GM19467 (cell line): ENCODE measurements at regions not wholly inside any gene's neighbourhood (a gene's known extent, or its start where the extent isn't known, plus 50 kb on each side); places are given as distances from the start of the nearest gene placed in this dataset.

Source experiments
- ATAC-seq: cut with Tn5 transposase; IDR thresholded peaks from one replicate; pipeline ENCODE4 v1.9.1; 2021; ENCODE audit warnings: mild to moderate bottlenecking, moderate library complexity; ENCODE audit not compliant: unreplicated experiment

DNA sequence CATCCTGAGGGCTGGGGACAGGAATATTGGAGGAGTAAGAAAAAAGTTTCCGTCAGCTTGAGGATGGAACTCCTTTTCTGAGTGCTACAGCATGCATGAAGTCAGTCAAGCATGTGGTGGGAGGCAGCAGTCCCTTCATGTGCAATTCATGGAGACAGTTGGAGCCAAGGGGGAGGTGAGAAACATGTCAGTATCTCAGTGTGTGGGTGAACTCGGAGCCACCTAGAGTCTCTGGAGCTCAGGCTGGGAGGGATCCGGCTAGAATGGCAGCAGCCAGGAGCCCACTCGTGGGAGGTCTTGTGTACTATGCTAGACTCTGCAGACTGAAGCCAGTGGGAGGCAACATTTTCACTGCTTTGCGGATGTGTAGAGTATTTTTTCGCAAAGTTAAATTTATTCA, 60.3 kb downstream of the AVPR1A start:
- no peak for ATAC-seq

DNA sequence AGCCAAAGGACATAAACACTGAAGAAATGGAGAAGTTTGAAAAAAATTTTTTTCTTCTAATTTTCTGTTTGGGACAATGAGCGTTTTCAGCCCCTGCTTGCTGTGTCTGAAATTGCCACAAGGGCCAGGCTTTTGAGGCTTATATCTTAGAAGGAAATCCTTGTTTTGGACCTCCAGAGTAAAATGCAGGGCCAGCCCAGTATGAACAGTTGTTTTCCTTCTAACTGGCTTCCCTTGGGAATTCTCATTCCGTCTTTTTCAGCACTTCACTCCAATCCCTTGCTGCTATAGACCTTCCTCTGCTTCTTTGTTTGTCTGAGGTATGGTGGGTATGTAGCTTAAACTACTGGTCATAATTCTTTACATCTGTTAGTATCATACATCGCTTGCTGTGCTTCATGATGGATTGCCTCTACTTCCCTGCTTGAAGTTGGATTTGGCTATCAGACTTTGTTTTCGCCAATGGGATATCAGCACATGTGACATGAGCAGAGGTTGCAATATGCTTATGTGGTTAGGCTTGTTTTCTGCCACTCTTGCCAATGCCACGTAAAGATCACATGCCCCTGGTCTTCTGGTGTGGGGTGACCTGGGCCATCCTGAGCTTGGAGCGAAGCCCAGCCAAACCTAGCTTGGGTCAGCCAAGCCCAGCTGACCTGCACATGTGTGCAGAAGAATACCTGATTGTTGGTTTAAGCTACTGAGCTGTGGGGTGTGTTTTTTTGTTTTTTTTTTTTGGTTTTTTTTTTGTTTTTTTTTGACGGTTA, 64.7 kb downstream of the AVPR1A start:
- no peak for ATAC-seq

DNA sequence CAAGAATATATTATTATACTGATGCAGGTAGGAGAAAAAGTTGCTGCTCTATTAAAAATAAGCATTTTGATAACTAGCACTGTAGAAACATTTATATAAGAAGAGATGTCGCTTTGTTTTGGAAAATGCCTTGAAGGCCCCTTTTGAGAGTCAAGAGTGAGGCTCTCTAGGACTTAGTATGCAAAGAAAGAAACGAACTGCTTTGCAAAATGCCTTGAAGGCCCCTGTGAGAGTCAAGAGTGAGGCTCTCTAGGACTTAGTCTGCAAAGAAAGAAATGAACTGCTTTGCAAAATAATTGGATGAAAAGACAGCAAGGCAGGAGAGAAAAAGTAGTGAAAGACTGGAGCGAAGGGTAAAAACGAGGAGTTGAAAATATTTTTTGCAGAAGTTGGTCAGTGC, 65.9 kb downstream of the AVPR1A start:
- ATAC-seq, result no peak

DNA sequence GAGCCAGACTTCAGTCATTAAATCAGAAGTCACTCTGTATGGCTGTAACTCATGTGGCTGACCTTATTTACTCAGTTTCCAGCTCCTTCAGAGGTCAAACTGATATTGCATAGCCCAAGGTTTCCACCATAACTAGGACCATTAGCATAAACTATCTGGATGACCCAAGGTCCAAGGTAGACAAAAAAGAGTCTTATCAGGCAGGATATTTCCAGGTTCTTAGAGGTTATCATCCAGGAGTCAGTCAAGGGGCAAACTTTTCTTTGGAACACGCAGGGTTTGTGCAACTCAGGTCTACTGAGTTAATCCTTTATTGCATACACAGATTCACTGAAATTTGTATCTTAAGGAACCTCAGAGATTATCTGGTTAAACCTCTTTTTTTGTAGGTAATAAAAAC, 66.5 kb downstream of the AVPR1A start:
- ATAC-seq, result no peak

DNA sequence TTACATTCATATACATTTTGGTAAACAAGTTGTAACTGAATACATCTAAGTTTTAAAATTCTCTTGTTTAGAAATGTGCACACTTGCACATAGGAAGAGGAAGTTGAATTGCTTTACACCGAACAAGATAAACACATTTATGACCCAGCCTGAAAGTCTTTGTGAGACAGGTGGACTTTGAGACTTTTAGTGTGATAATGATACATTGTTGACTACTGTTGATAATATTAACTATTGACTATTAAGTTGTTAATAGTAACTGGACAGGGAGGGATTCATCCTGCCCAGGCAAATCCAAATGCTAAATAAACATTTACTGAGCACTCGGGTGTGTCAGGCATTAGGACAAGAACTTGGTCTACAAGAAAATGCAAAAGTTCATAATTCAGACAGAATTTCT, 68.0 kb downstream of the AVPR1A start:
- no peak for ATAC-seq

DNA sequence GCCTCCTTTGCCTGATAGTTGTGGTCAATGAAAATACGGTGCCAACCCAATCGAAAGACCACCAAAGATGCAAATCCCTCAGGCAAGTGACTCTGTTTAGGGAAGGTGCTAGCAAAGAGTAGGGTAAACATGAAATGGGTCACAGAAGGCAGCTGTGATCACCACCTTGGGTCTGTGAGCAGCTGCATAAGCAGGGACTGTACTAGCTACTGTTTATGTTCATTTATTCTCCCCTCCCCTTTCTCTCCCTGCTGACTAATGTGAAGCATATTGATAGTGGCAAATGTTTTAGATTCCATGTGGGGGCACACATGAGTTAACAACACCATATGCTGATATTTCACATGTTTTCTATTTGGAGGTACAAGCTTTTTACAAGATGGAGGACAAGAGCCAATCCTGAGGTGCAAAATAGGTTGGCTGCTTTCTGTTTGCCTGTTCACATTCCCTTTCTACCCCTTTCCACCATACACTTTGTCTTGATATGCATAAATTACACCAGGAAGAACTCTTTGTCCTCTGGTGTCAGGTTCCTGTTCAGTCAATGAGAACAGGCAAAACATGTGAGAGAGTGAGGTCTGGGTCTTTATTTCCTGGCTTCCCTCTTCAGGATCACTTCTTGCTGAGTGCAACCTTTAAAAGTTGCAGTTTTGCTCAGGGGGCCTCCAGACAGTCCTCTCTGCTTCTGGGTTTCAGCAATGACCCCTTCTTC, 71.1 kb downstream of the AVPR1A start:
- ATAC-seq, result no peak

DNA sequence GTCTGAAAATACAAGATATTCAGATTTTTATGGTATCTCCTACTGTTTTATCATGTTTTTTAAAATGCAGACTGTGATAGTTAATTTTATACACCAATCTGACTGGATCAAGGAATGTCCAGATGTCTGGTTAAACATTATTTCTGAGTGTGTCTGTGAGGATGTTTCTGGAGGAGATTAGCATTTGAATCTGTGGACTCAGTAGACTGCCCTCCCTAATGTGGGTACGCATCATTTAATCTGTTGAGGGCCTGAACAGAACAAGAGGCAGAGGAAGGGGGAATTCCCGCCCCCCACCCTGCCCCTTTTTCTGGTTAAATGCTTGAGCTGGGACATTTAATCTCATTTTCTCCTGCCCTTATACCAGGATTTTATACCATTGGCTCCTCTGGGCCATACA, 72.1 kb downstream of the AVPR1A start:
- ATAC-seq, result no peak

DNA sequence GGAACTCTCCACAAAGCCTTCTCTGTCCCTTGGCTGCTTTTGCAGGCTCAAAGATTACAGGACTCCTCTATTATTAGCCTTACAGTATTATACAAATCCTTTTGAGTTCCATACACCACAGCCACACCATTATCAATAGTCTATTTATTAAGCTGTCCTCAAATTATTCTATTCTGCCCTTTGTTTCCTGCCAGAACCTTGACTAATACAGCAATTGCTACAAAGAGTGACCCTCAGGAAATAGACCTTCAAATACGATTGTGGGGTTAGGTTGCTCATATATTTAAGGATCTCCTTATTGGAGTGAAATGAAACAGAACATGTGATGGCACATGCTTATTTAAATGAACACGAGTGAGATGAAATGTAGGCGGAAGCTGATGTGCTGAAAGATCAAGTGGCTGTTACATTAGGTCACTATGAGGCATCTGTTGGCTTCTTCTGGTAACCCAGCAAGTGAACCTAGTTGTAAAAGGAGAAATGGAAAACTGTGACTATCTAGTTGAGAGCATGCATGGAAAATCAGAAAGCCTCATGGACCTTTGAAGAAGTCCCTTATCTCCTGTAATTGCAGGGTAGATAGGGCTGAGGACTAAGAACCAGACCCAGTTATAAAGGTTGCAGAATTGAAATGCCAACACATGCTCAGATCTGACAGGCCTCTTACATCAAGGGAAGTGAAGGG, 75.5 kb downstream of the AVPR1A start:
- ATAC-seq, result no peak

DNA sequence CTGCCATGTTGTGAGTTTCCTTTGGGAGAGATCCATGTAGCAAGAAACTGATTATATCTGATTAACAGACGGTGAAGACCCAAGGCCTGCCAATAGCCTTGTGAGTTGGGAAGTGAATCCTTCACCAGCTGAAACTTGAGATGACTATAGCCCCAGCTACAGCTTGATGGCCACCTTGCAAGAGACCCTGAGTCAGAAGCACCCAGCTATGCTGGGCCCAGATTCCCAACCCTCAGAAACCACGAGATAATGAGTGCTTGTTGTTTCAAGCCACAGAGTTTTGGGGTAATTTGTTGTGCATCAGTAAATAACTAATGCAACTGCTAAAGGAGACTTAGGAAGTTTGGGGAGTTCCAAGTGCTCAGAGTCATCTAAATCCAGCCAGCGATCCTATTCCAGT, 80.3 kb downstream of the AVPR1A start:
- ATAC-seq, result no peak

DNA sequence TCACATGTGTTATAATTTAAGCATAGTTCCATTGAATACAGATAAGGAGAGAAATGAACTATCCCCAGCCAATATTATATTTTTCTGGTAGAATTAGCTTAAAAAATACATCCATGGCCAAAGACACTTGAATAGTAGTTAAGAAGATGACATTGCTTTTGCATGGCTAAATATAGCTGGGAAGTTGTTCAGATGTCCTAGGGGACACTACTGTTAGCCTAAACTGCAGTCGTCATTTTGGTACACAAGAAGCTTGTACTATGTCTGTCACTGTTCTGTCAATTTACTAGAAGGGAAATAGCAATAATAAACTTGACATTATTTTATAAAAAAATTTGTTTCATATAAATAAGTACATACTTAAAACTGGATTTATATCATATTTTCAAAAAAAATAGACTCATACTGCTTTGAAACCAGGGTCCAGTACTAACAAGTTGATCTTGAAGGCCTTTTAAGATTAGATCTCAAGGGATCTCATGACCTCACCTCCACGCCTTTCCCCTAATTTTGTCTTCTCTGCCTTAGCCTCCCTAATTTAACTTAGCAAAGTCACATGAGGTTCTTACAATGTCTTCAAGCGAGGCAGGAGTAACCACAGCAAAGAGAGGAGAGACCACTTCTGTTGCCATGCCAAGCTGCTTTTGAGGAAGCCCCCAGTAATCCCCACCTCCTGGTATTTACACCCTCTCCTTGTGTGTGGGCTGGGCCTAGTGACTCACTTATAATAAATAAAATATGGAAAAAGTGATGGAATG, 81.0 kb downstream of the AVPR1A start:
- no peak for ATAC-seq

DNA sequence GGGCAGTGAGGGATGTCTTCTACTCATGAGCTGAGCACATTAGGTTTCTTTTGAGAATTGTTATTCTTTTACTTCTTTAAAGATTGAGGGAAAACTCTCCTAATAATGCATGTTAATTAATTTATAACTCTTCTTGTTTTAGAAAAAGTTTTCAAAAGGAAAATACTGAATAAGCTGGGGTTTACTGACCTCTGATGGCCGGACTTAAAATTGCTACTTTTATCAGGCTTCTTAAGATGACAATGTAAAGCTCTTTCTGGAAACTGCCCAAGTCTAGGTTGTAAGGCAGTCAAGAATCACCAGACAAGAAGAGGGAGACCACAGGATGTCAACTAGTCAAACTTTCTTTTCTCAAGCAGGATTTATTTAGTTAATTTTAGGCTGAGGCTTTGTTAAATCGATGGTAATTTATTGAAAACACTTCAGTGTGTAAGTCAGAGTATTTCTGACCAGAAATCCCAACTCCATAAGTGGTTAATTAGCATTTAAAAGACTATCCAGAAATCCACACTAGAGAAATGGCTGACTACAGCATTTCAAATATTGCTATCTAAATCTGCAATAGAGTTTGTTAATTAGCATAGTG, 82.1 kb downstream of the AVPR1A start:
- ATAC-seq, result peak; percentile 57

DNA sequence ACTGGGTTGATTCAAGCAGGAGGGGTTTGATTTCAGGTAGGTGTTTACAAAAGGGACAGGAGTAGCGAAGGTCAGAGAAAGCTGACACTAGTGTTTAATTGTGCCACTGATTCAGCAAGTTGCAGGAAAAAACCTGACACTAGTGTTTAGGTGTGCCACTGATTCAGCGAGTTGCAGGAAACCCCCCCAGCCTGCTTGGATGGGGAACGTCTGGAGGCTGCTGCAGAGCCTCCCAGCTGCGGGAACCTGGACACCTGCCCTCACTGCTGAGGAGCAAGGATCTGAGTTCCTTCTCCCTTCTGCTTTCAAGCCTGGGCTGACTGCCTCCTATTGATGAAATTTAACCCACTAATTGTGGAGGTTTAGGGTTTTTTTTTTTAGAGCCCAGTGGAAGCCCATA, 84.2 kb downstream of the AVPR1A start:
- no peak for ATAC-seq

DNA sequence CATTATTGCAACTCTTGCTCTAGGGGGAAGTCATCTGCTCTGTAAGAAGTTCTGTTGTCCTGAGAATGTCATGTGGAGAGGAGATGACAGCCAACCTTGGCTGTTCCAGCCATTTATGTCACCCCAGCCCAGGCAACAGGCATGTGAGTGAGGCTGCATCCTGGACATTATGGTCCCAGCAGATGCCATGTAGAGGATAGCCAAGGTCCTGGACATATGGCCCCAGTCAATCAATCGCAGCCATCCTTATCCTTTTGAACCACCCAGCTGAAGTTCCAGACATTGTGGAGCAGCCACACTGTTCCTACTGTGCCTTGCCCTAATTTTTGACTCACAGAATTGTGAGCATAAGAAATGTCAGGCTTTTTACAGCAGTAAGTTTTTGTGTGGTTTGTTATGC, 84.9 kb downstream of the AVPR1A start:
- ATAC-seq, result no peak

DNA sequence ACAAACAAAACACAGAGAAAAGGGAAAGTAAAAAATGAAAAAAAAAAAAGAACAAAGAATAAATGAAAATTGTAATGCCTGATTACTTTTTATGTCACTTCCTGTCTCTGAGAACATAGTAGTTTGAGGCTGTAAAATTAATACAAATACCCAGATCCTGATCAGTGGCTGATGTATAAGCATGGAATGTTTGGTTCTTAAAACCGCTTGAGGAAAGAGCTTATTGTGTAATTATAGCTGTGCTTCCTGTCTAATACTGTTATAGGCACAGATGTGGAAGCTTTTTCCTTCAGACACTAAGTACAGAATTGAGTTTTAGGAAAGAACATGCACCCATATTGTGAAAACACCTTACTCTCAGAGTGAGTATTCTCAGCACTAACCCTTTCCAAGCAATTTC, 86.9 kb downstream of the AVPR1A start:
- no peak for ATAC-seq

DNA sequence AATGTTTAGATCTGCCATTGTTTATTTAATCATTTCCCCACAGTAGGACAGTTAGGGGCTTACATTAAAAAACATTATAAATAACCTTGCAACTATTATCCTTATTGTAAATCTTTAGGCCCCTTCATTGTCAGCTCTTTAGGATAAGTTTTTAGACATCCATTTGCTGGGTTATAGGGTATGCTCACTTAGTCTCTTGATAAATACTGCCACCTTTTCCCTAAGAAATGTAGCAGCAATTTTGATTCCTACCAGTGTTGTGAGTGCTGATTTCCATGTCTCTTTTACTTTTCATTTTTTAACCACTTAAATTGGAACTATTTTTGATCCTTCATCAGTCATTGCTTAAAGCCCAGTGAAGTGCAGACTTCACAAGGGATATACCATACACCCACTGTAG, 94.4 kb downstream of the AVPR1A start:
- ATAC-seq, result no peak

DNA sequence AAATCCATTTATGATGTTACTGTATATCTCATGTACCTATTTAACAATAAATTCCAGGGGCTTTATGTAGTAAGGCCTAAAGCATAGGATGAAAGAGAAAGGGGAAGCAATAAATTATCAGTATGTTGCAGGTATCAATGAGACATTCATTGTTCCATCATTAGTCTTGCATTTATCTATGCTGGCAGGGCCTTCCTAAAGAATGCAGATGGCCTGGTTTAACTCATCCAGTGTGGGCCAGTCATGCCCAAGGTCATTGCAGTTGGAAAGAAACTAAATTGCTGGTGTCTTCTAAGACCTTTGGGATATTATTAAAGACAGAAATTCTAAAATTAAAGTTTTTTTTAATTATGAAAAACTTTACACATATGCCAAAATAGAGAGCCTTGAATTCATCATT, 98.3 kb downstream of the AVPR1A start:
- ATAC-seq, result no peak

DNA sequence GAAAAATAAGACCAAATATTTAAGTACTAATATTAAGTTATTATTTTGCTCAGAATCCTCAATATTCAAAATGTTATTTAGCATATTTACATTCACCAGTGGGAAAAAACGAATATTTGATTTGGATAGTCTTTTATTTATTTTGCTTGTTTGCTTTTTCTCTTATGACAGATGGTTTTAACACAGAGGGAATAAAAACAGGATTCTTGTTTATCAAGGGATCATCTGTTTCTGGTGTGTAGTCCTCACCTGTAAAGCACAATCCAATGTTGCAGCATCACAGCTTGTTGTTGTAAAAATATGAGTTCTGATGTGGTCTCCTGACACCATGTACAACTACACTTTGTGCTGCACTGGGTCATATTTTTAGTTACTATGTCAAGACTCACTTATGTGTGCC, 103.9 kb downstream of the AVPR1A start:
- ATAC-seq, result no peak

DNA sequence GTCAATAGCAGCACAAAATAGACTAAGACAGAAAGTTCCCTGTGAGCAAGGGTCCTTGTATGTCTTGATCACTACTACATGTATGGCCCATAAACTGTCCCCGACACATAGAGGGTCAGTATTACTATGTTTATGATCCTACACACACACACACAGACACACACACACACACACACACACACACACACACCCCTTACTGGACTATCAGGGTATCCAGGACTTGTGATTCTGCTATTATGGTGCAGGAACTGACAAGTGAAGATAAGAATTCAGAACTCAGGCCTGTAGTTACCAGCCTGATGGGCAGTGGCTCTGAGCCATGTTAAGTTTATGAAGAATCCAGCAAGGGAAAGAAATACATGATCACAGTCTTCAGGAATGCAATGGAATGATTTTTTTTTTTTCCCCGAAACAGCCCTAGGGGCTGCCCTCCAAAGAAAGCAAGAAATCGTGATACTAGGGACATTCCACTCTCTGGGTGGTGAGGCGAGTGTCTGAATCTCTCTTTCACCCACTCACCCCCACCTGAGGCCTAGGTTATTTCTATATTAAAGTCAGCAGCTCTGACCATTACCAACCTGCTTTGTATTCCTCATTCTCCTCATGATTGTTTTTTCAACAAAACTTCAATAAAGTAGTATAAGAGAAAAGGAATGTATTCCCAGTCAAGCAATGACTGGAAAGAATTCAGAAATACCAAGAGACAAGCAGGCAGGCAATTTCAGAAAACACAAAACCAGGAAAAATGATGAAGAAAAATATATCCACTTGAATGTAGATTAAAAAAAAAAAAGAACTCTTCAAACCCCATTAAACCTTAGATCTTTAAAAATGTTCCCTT, 105.8 kb downstream of the AVPR1A start:
- ATAC-seq, result no peak

DNA sequence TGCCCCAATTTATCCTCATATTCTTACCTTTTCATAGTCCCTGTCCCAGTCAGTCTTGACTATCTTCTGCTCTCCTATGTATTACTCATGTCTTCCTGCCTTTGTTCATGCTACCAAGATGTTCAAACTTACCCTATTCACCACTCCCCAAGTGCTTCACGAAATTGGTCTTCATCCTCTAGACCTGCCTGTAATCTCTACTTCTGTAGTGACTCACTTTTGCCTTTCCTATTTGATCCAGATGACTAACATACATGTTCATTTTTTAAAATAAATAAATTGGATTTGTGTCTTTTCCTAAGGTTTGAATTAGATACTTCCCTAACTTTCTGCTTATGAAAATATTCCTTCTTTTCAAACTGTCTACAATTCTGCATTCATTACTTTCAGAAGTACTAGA, 107.7 kb upstream of the PPM1H start:
- ATAC-seq, result no peak

DNA sequence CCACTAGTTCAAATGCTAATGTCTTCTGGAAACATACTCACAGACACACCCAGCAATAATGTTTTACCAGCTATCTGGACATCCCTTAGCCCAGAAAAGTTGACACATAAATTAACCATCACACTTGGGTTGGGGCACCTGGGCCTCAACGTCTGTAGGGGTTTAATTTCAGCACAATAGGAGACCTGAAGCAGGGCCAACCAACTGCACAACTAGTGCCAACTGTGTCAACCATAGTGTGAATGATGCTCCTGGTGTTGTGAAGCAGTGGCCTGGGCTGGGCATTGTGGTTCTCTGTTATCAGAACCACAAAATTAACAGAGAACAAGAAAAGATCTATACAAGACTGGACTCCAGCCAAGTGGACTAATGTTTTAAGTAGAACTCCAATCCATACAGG, 106.7 kb upstream of the PPM1H start:
- no peak for ATAC-seq
